ENCODE measurements at regions not wholly inside any gene's neighbourhood (a gene's known extent, or its start where the extent isn't known, plus 50 kb on each side); places are given as distances from the start of the nearest gene placed in this dataset.

DNA sequence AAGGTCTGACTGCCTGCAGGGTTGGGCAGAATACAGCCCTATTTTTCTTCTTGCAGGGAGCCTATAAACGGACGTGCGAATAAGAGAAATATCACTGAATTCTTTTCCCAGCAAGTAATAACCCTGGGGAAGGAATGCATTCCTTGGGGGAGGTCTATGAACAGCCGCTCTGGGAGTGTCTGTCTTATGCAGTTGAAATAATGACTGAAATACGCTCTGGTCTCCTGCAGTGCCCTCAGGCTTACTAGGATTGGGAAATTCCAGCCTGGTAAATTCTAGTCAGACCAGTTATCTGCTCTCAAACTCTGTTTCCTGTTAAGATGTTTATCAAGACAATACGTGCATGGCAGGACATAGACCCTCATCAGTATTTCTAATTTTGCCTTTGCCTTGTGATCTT, 72.1 kb upstream of the FAM241A start:
- Histone ChIP-seq H3K36me3 (ENCODE audit: insufficient read depth) (no peaks in the 10 kb centered on the region), H3K9ac (no peak overlapping the region), H3K4me2 (no peak overlapping the region), H3K27ac (no peak overlapping the region), H4K20me1 (ENCODE audit: insufficient read depth) (no peaks in the 10 kb centered on the region), H2AFZ (ENCODE audit: low read depth) (no peak overlapping the region), H3K4me3 (IDR thresholded peaks at IDR 0.05; ENCODE audit: insufficient read depth, low read depth, low read length) (no peak overlapping the region), H3K27me3 (ENCODE audit: insufficient read depth, low read depth) (no peaks in the 10 kb centered on the region), H3K4me1 (ENCODE audit: low read depth, poor library complexity, severe bottlenecking) (no peaks in the 10 kb centered on the region), H3K79me2 (ENCODE audit: insufficient read depth, low read depth) (no peaks in the 10 kb centered on the region)
- TF ChIP-seq, protein P1, sequence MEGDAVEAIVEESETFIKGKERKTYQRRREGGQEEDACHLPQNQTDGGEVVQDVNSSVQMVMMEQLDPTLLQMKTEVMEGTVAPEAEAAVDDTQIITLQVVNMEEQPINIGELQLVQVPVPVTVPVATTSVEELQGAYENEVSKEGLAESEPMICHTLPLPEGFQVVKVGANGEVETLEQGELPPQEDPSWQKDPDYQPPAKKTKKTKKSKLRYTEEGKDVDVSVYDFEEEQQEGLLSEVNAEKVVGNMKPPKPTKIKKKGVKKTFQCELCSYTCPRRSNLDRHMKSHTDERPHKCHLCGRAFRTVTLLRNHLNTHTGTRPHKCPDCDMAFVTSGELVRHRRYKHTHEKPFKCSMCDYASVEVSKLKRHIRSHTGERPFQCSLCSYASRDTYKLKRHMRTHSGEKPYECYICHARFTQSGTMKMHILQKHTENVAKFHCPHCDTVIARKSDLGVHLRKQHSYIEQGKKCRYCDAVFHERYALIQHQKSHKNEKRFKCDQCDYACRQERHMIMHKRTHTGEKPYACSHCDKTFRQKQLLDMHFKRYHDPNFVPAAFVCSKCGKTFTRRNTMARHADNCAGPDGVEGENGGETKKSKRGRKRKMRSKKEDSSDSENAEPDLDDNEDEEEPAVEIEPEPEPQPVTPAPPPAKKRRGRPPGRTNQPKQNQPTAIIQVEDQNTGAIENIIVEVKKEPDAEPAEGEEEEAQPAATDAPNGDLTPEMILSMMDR (conservative IDR thresholded peaks at IDR 0.05; ENCODE audit: low read depth, low read length): no peak

DNA sequence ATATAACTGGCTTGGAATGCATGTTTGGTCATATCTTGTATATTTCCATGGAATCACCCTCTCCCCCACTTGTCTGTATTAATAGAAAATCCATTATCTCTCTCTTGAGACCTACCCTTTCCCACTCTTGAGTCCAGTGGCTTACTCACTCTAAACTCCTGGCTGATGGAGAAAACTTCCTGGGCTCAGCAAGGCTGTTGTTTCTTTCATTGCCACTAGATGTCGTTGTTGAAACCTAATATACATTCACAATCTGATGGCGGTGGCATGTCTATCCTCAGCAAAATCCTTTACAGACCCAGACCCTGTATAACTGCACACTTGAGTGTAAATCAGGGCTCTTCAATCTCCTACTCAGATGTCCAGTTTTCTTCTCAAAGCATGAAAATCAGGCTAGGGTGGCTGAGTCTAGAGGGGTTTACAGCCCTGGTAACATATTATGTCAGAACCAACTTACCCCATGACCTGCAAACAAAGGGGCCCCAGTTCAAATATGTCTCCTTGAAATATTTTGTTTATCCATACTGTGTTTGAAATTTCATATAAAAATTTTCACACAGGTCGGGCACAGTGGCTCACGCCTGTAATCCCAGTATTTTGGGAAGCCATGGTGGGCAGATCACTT, 70.0 kb upstream of the FAM241A start:
- H3K4me2 ChIP-seq: no peak overlapping the region
- TF ChIP-seq, protein P1 (conservative IDR thresholded peaks at IDR 0.05; ENCODE audit: low read depth, low read length): peak; percentile 95

DNA sequence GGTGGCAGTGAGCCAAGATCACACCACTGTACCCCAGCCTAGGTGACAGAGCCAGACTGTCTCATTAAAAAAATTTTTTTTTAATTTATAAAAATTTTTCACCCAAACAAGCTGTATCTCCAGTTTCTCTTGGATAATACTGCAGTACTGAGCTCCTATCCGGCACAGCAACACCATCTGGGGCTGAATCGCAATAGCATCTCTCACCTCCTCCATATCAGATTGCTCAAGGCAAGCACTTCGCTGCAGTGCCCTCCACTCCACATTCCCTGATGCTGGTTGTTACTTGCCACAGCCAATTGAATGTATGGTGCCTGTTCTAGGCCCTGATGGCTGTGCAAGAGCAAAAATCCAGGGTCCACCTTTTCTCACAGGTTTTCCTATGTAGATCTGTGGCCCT, 69.3 kb upstream of the FAM241A start:
- Histone ChIP-seq H3K27me3 (ENCODE audit: insufficient read depth, low read depth) (no peaks in the 10 kb centered on the region), H3K27ac (no peak overlapping the region), H4K20me1 (ENCODE audit: insufficient read depth) (no peaks in the 10 kb centered on the region), H3K79me2 (ENCODE audit: insufficient read depth, low read depth) (no peaks in the 10 kb centered on the region), H3K4me2 (no peak overlapping the region), H3K36me3 (ENCODE audit: insufficient read depth) (no peaks in the 10 kb centered on the region), H3K9ac (no peak overlapping the region), H3K4me3 (IDR thresholded peaks at IDR 0.05; ENCODE audit: insufficient read depth, low read depth, low read length) (no peak overlapping the region), H2AFZ (ENCODE audit: low read depth) (no peak overlapping the region), H3K4me1 (ENCODE audit: low read depth, poor library complexity, severe bottlenecking) (no peaks in the 10 kb centered on the region)
- TF ChIP-seq, protein P1 (conservative IDR thresholded peaks at IDR 0.05; ENCODE audit: low read depth, low read length): no peak

More for the DNA sequence above, 70.0 kb upstream of the FAM241A start:
- Histone ChIP-seq H3K4me3 (IDR thresholded peaks at IDR 0.05; ENCODE audit: insufficient read depth, low read depth, low read length) (no peak overlapping the region), H3K27me3 (ENCODE audit: insufficient read depth, low read depth) (no peaks in the 10 kb centered on the region), H3K79me2 (ENCODE audit: insufficient read depth, low read depth) (no peaks in the 10 kb centered on the region), H4K20me1 (ENCODE audit: insufficient read depth) (no peaks in the 10 kb centered on the region), H3K9ac (no peak overlapping the region), H2AFZ (ENCODE audit: low read depth) (no peak overlapping the region), H3K4me1 (ENCODE audit: low read depth, poor library complexity, severe bottlenecking) (no peaks in the 10 kb centered on the region), H3K27ac (no peak overlapping the region), H3K36me3 (ENCODE audit: insufficient read depth) (no peaks in the 10 kb centered on the region)

DNA sequence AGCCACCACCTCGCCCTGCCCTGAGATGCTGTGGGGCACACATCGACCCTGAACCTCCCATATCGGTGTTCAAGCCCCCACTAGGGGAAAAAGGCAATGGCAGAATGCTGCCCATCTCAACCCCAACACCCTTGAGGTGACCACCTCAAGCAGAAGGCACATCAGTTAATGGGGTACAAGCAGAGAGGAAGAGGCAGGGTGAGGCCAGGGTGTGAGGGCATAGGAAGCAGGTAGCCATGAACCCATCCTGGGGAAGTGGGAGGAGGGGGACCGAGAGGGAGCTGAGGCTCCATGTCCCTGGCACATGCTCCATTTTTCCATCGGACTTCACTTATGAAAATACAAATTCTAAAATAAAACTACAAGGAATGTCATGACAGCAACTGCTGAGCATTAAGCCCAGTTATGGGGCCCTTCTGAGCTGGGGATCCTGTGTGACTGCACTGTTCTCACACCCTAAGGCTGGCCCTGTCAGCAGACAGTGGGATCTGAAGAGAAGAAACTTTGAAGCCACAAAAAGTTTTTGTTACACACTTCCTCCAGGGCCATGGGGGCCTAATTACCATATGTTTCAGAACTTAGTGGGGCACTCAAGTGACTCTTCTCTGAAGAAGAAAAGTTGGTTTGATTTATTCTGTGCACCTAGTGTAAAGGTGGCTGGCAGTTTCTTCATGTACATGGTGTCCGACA, 68.2 kb upstream of the FAM241A start:
- H3K4me1 ChIP-seq (ENCODE audit: low read depth, poor library complexity, severe bottlenecking): no peaks in the 10 kb centered on the region
- H3K27me3 ChIP-seq (ENCODE audit: insufficient read depth, low read depth): no peaks in the 10 kb centered on the region
- TF ChIP-seq, protein P1 (conservative IDR thresholded peaks at IDR 0.05; ENCODE audit: low read depth, low read length): no peak
- H3K27ac ChIP-seq: no peak overlapping the region
- H3K79me2 ChIP-seq (ENCODE audit: insufficient read depth, low read depth): no peaks in the 10 kb centered on the region
- no peak overlapping the region for H3K4me3 ChIP-seq (IDR thresholded peaks at IDR 0.05; ENCODE audit: insufficient read depth, low read depth, low read length)
- H2AFZ ChIP-seq (ENCODE audit: low read depth): no peak overlapping the region
- no peak overlapping the region for H3K9ac ChIP-seq
- H3K4me2 ChIP-seq: no peak overlapping the region
- H4K20me1 ChIP-seq (ENCODE audit: insufficient read depth): no peaks in the 10 kb centered on the region
- no peaks in the 10 kb centered on the region for H3K36me3 ChIP-seq (ENCODE audit: insufficient read depth)
